ENCODE measurements at regions not wholly inside any gene's neighbourhood (a gene's known extent, or its start where the extent isn't known, plus 50 kb on each side); places are given as distances from the start of the nearest gene placed in this dataset.

DNA sequence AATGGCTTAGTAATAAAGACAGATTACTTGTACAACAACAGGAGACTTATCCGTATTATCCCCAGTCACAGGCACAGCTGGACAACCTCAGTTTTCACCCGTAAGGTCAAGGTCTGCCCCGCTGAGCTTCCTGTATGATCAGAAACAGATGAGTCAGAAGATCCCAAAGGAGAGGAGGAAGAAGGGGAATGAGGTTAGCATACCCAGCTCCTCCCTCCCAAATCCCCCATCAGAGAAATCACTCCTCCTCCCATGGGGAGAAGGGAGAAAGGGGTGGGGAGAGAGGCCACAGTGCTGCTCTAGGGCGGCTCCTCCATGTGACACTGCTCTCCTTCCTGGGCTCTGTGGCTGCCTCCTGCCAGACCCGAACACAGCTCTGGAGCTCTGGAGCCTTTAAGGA lies 53.8 kb upstream of the SPTBN1 start:
- peak; percentile 58 to 91 (median 82) for DNase-seq
- TF ChIP-seq CTCF (IDR thresholded peaks at IDR 0.05) (no peak), POLR2A (IDR thresholded peaks at IDR 0.05) (no peak)
- intact Hi-C loops (cut with DNase I): no loop called here
- H3K36me3 ChIP-seq (replicated peaks in 1 of 2): no peaks in the 10 kb centered on the region
- peak overlapping the region in 2 of 5 donors; percentile 67 to 79 for H3K27ac ChIP-seq
- 23 to 33% (median 28%) methylated on average over 5 of the region's 5 CpGs for WGBS, 4 donors
- no peaks in the 10 kb centered on the region for H3K9me3 ChIP-seq (replicated peaks in 1 of 3)
- H3K4me3 ChIP-seq: no peak overlapping the region
- no peaks in the 10 kb centered on the region for H3K27me3 ChIP-seq
- H3K4me1 ChIP-seq (replicated peaks in 1 of 2): peaks cover 0 to 15% of the 10 kb centered on the region in 2 donors

- Histone ChIP-seq H3K9me3 (replicated peaks in 1 of 3) (no peaks in the 10 kb centered on the region), H3K4me3 (no peak overlapping the region), H3K27me3 (no peaks in the 10 kb centered on the region), H3K4me1 (replicated peaks in 1 of 2) (peaks cover 0 to 15% of the 10 kb centered on the region in 2 donors), H3K36me3 (replicated peaks in 1 of 2) (no peaks in the 10 kb centered on the region), H3K27ac (peak overlapping the region in 1 of 5 donors; percentile 67)
- TF ChIP-seq POLR2A (IDR thresholded peaks at IDR 0.05): no peak
- TF ChIP-seq CTCF (IDR thresholded peaks at IDR 0.05): no peak
- intact Hi-C loops (cut with DNase I): no loop called here
- no peak for DNase-seq
- 85 to 91% (median 85%) methylated on average over 5 of the region's 5 CpGs for WGBS, 4 donors
These were observed 52.5 kb upstream of the SPTBN1 start for GRCh38 chr2:54403512-54404238.

- H3K4me1 ChIP-seq (replicated peaks in 1 of 2): peaks cover 0 to 15% of the 10 kb centered on the region in 2 donors
- no peaks in the 10 kb centered on the region for H3K36me3 ChIP-seq (replicated peaks in 1 of 2)
- intact Hi-C loops (cut with DNase I): no loop called here
- 65 to 81% (median 73%) methylated on average over 4 of the region's 4 CpGs for WGBS, 4 donors
- H3K9me3 ChIP-seq (replicated peaks in 1 of 3): no peaks in the 10 kb centered on the region
- no peak overlapping the region for H3K4me3 ChIP-seq
- TF ChIP-seq CTCF (IDR thresholded peaks at IDR 0.05) (no peak), POLR2A (IDR thresholded peaks at IDR 0.05) (no peak)
- H3K27ac ChIP-seq: no peak overlapping the region
- no peaks in the 10 kb centered on the region for H3K27me3 ChIP-seq
- DNase-seq: no peak
These were observed 51.9 kb upstream of the SPTBN1 start for GRCh38 chr2:54404270-54404669.

GRCh38 chr2:54406031-54406430 lies 50.1 kb upstream of the SPTBN1 start:
- no peaks in the 10 kb centered on the region for H3K9me3 ChIP-seq (replicated peaks in 1 of 3)
- H3K4me3 ChIP-seq: no peak overlapping the region
- H3K27me3 ChIP-seq: no peaks in the 10 kb centered on the region
- peaks cover 0 to 15% of the 10 kb centered on the region in 2 donors for H3K4me1 ChIP-seq (replicated peaks in 1 of 2)
- WGBS, 4 donors: 63 to 85% (median 75%) methylated on average over 4 of the region's 4 CpGs
- H3K27ac ChIP-seq: no peak overlapping the region
- no peaks in the 10 kb centered on the region for H3K36me3 ChIP-seq (replicated peaks in 1 of 2)
- intact Hi-C loops (cut with DNase I): no loop called here
- DNase-seq: no peak
- TF ChIP-seq POLR2A (IDR thresholded peaks at IDR 0.05) (no peak), CTCF (IDR thresholded peaks at IDR 0.05) (no peak)
